Activated T-cell treated with anti-CD3 and anti-CD28 coated beads, Interleukin-2, amount 50 U/mL, for 72 hours (primary cell): ENCODE measurements at regions not wholly inside any gene's neighbourhood (a gene's known extent, or its start where the extent isn't known, plus 50 kb on each side); places are given as distances from the start of the nearest gene placed in this dataset.
"Not testable (repeated sequence)": the region's sequence is repeated elsewhere in the genome, so short reads cannot be mapped to it uniquely, and the experiment has no call there.

Source experiments
- ATAC-seq, 2 donors: fragments of 150-1000 bp; cut with Tn5 transposase; replicated peaks in 1 of 2; 2 replicates each; pipeline ENCODE4 v1.10.0; 2021; ENCODE audit warnings: moderate library complexity in 2 of 2, mild to moderate bottlenecking in 1 of 2
- DNase-seq, 2 donors: peaks; one replicate each; pipeline ENCODE4 v3.0.0; 2021 to 2022; ENCODE audit warnings: mixed read lengths in 1 of 2
- H3K27ac Mint-ChIP-seq: one replicate; pipeline ENCODE4 v1.8.0; 2022; ENCODE audit warnings: mild to moderate bottlenecking, moderate library complexity, mixed read lengths
- H3K27me3 Mint-ChIP-seq: one replicate; pipeline ENCODE4 v1.8.0; 2022; ENCODE audit warnings: low read depth, mixed read lengths
- H3K36me3 Mint-ChIP-seq, 2 donors: one replicate each; pipeline ENCODE4 v1.8.0; 2022; ENCODE audit warnings: mixed read lengths in 2 of 2, mild to moderate bottlenecking in 1 of 2; ENCODE audit not compliant: insufficient read depth in 2 of 2
- H3K4me1 Mint-ChIP-seq: one replicate; pipeline ENCODE4 v1.8.0; 2022; ENCODE audit warnings: low read depth, mixed read lengths
- H3K4me3 Mint-ChIP-seq, 2 donors: one replicate each; pipeline ENCODE4 v1.8.0; 2022; ENCODE audit warnings: mild to moderate bottlenecking in 2 of 2, mixed read lengths in 2 of 2, moderate library complexity in 2 of 2
- H3K9me3 Mint-ChIP-seq, 2 donors: one replicate each; pipeline ENCODE4 v1.8.0; 2022; ENCODE audit warnings: mixed read lengths in 2 of 2

DNA sequence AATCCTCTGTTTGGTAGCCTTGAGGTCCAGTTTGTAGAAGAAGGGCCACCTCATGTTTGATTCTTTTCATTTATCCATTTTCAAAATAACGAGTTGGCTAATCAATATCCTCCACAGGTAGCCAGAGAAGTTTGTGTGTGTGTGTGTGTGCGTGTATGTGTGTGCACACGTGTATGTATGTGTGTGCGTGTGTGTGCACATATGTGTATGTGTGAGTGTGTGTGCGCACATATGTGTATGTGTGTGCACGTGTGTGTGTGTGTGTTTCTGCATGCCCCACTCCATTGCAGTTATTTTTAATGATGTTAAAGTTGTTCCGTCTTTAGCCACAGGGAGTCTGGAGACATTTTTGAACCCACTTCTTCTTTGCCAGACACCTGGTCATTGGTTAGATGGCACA lies 112.8 kb upstream of the PRKCQ start:
- H3K4me3 Mint-ChIP-seq = no peak overlapping the region
- H3K9me3 Mint-ChIP-seq = no peaks in the 10 kb centered on the region
- no peak for DNase-seq
- peaks cover 22% of the 10 kb centered on the region for H3K27me3 Mint-ChIP-seq
- no peaks in the 10 kb centered on the region for H3K36me3 Mint-ChIP-seq
- no peak overlapping the region for H3K27ac Mint-ChIP-seq
- ATAC-seq = no peak
- H3K4me1 Mint-ChIP-seq = peaks cover 15% of the 10 kb centered on the region

DNA sequence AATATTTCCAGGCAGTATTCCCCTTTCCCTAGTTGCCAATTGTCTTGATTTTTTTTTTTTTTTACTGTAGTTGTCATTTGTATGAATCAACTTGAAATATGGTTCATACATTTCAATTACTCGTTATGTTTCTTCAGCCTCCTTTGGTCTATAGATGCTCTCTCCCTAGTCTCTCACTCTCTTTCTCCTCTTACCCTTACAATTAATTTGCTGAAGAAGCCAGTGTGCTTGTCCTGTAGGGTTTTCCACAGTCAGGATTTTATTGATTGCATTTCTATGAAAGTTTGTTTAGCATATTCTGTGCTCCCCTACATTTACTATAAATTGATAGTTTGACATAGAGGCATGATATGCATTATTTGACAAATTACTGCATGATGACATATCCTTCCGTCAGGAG lies 112.0 kb upstream of the PRKCQ start:
- ATAC-seq (no peak), DNase-seq (no peak)
- H3K27me3 Mint-ChIP-seq = peaks cover 29% of the 10 kb centered on the region
- peaks cover 15% of the 10 kb centered on the region for H3K4me1 Mint-ChIP-seq
- H3K4me3 Mint-ChIP-seq = no peak overlapping the region
- no peak overlapping the region for H3K27ac Mint-ChIP-seq
- H3K36me3 Mint-ChIP-seq = no peaks in the 10 kb centered on the region
- no peaks in the 10 kb centered on the region for H3K9me3 Mint-ChIP-seq

DNA sequence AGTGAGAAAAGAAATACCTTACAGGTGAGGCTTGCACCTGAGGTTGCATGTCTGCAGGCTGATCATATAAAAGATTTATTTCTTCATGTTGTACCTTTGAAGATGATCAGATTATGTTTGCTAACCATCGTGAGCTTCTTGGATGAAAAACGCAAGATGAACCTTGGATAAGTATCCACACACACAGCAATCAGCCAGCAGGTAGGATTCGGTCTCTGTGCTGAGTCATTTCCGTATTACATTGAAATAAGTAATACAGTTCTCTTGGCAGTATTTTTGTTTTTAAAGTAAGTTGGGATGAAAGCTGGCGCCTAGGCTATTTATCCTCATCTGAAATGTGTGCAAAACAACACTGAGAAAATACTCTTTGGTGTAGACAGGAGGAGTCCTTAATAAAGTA lies 109.0 kb upstream of the PRKCQ start:
- H3K4me3 Mint-ChIP-seq = no peak overlapping the region
- no peaks in the 10 kb centered on the region for H3K4me1 Mint-ChIP-seq
- no peak for ATAC-seq
- H3K36me3 Mint-ChIP-seq = no peaks in the 10 kb centered on the region
- no peak for DNase-seq
- peaks cover 28% of the 10 kb centered on the region for H3K27me3 Mint-ChIP-seq
- H3K9me3 Mint-ChIP-seq = no peaks in the 10 kb centered on the region
- no peak overlapping the region for H3K27ac Mint-ChIP-seq

DNA sequence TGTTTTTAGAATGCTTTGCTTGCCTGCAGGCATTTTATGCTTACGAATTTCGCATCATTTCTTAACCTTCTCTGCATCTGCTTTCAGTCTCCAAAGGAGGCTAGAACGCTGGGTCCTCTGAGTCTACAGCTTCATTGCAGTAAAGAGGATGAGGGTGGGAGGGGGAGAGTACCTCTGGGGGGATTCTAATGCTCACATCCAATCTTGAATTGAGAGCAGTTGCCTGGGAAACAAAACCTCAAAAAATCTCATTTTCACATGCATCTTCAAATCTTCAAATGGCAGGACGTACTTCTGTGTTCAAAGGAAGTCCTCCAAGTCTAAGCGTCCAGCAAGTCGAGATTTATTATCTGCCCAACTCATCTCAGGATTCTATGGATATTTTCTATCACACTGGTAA lies 100.7 kb upstream of the PRKCQ start:
- ATAC-seq (no peak), DNase-seq (no peak)
- Mint-ChIP-seq H3K36me3 (no peaks in the 10 kb centered on the region), H3K4me1 (peaks cover 11% of the 10 kb centered on the region), H3K27me3 (peaks cover 25% of the 10 kb centered on the region), H3K9me3 (no peaks in the 10 kb centered on the region), H3K27ac (no peak overlapping the region), H3K4me3 (no peak overlapping the region)

DNA sequence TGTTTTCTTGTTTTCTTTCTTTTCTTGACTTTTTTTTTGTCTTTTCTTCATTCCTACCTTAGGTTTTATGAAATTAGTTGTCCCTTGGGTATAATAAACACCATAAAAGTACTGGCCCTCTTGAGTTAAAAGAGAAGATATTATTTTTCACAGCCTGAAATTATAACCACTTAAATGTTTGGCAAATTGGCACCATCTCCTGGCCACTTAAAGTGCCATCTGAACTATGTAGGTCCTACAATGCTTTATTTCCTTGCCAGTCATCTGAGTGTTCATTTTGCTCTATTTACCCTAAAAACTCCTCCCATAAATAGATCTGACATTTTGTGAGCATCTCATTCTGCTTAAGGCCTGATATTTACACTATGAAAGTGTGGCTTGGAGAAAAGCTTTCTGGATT lies 98.9 kb upstream of the PRKCQ start:
- Mint-ChIP-seq H3K27ac (no peak overlapping the region), H3K4me1 (peaks cover 11% of the 10 kb centered on the region), H3K36me3 (no peaks in the 10 kb centered on the region), H3K9me3 (no peaks in the 10 kb centered on the region), H3K4me3 (no peak overlapping the region), H3K27me3 (peaks cover 30% of the 10 kb centered on the region)
- no peak for DNase-seq
- ATAC-seq = no peak

DNA sequence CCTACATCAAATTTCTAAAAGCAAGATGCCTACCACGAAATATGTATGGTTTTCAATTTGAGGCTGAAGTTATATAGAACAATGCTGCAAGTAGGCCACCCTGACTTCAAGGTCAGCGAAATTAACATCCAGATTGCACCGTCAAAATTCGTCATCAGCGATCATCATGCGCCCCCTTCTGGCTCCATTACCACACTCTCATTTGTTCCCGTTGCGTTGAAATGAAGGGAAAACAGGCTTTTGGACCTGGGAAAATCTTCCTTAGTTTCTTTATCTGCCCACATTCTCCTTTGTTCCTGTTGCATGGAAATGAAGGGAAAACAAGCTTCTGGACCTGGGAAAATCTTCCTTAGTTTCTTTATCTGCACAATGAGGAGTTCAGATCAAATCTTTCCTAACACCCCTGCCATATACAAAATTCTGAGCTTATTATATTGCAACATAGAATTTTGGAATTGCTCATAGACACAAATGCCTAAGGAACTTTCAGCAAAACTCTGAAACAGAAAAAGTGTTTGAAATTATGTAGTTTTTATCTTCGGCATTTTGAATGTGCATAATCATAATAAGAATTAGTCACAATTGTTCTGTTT lies 98.2 kb upstream of the PRKCQ start:
- Mint-ChIP-seq H3K4me1 (peaks cover 11% of the 10 kb centered on the region), H3K36me3 (no peaks in the 10 kb centered on the region), H3K9me3 (no peaks in the 10 kb centered on the region), H3K27ac (no peak overlapping the region), H3K27me3 (peaks cover 26% of the 10 kb centered on the region), H3K4me3 (peak overlapping the region in 1 of 2 donors; percentile 65)
- DNase-seq (peak; percentile 62 to 73), ATAC-seq (peak in 1 of 2 donors; percentile 64)

DNA sequence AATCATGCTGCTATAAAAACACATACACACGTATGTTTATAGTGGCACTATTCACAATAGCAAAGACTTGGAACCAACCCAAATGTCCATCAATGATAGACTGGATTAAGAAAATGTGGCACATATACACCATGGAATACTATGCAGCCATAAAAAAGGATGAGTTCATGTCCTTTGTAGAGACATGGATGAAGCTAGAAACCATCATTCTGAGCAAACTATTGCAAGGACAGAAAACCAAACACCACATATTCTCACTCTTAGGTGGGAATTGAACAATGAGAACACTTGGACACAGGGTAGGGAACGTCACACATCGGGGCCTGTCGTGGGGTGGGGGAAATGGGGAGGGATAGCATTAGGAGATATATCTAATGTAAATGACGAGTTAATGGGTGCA lies 97.1 kb upstream of the PRKCQ start:
- Mint-ChIP-seq H3K4me1 (peaks cover 11% of the 10 kb centered on the region), H3K27me3 (peaks cover 25% of the 10 kb centered on the region)
- ATAC-seq, H3K9me3 Mint-ChIP-seq, H3K4me3 Mint-ChIP-seq, H3K36me3 Mint-ChIP-seq, H3K27ac Mint-ChIP-seq, DNase-seq: not testable (repeated sequence)

DNA sequence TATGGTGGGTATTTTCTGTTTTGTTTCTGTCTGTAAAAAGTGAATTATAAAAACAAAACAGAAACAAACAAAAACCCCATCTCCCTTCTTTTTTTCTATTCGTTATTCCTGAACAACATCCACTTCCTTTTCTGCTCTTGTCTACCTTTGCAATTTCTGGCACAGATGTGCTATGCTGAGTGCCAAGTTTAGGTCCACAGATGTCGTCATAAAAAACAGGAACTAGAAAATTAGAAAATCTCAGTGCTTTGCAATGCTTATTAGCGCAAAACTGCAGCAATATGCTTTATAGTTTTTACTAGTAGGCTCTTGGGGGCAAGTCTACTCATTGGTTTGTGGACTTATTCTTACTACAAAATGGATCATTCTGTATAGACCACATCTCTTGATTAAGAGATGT lies 94.2 kb upstream of the PRKCQ start:
- H3K36me3 Mint-ChIP-seq = no peaks in the 10 kb centered on the region

DNA sequence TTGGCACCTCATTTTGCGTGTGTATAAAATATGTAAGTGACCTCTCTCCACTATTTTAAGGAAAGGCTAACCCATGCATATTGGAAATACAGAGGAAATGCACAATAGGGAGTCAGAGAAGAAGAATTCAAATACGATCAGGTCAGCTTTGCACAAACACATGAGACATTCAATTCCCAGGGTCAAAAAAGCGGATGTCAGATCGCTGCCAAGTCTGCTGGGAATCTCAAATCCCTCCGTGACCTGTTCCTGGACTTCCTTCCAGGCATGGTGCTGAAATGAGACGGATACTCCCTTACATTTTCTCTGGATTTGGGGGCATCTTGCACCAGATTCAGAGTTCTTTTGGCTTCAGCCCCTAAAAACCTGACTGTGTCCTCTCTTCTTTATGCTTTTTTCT lies 91.9 kb upstream of the PRKCQ start:
- no peak for ATAC-seq
- peaks cover 8% of the 10 kb centered on the region for H3K4me1 Mint-ChIP-seq
- peaks cover 5% of the 10 kb centered on the region for H3K27me3 Mint-ChIP-seq
- no peaks in the 10 kb centered on the region for H3K36me3 Mint-ChIP-seq
- H3K4me3 Mint-ChIP-seq = no peak overlapping the region
- no peak for DNase-seq
- H3K27ac Mint-ChIP-seq = no peak overlapping the region
- H3K9me3 Mint-ChIP-seq = no peaks in the 10 kb centered on the region

More for the DNA sequence above, 94.2 kb upstream of the PRKCQ start:
- no peaks in the 10 kb centered on the region for H3K9me3 Mint-ChIP-seq
- DNase-seq (no peak), ATAC-seq (no peak)
- H3K27me3 Mint-ChIP-seq = peaks cover 18% of the 10 kb centered on the region
- peaks cover 11% of the 10 kb centered on the region for H3K4me1 Mint-ChIP-seq
- no peak overlapping the region for H3K4me3 Mint-ChIP-seq
- no peak overlapping the region for H3K27ac Mint-ChIP-seq

DNA sequence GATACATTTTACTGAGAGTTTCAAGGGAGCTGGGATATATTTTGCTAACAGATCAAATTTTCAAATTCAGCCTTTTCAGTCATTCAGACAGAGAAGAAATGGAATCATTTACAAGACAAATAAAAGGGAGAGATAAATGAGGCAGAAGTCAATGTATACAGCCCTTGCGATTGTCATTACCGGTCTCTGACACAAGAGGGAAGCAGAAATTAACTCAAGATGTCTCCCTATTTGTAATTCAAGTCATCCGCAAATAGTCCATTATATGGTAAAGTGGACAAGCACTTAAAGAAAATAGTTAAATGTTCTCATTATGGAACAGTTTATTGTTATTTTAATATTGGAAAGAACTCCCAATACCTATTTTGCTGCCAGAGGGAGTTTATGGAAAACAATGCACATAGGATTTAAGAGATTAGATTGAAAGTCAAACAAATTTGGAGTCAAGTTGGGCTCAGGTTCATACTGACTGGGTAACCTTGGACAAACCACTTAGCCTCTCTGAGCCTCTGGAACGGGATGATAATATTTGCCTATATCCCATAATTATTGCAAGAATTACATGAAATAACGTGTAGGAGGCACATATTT lies 89.3 kb upstream of the PRKCQ start:
- no peaks in the 10 kb centered on the region for H3K36me3 Mint-ChIP-seq
- peaks cover 3% of the 10 kb centered on the region for H3K27me3 Mint-ChIP-seq
- H3K4me1 Mint-ChIP-seq = peaks cover 28% of the 10 kb centered on the region
- no peak overlapping the region for H3K27ac Mint-ChIP-seq
- no peak for DNase-seq
- H3K9me3 Mint-ChIP-seq = no peaks in the 10 kb centered on the region
- H3K4me3 Mint-ChIP-seq = no peak overlapping the region
- no peak for ATAC-seq

DNA sequence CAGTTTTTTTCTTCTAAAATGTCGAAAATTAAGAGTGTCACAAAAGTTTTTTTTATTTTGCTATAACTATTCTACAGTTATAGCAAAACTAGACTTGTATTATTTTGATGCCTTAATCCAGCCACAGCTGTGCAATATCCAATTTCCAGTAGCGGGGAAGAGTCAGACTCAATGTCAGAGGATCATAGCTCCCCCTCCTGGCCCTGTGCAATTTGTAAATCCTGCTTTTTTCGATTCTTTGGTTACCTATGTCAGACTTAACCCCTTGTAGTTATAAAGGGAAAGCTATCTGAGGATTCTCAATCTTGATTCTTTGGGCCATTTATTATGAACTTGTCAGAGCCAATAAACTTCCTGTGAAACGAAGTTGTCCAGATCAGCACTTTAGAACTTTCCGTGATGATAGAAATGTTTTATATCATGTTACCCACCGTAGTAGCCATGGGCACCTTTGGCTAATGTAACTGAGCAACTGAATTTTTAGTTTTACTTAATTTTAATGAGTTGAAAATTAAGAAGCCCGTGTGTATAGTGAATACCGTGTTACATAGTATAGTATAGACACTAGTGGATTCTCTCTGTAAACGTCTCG lies 87.7 kb upstream of the PRKCQ start:
- no peak for ATAC-seq
- DNase-seq = peak; percentile 41 to 44
- Mint-ChIP-seq H3K36me3 (no peaks in the 10 kb centered on the region), H3K4me3 (no peak overlapping the region), H3K27me3 (no peaks in the 10 kb centered on the region), H3K4me1 (peaks cover 28% of the 10 kb centered on the region), H3K9me3 (no peaks in the 10 kb centered on the region), H3K27ac (no peak overlapping the region)

DNA sequence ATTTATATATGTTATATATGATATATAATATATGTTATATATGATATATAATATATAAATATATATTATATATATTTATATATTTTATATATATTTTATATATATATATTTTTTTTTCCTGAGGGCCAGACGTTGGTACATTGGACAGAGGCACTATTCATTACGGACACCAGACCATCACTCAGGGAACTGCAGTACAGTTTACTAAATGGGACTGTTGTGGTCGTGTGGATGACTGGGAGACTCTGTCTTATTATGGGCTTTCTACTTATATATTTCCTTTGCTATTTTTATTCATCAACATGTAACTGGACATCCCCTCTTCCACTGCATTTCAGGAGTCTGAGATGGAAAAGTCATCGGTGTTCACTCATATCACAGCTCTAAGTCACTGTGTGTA lies 87.1 kb upstream of the PRKCQ start:
- ATAC-seq (no peak), DNase-seq (no peak)
- Mint-ChIP-seq H3K27me3 (no peaks in the 10 kb centered on the region), H3K27ac (no peak overlapping the region), H3K9me3 (no peaks in the 10 kb centered on the region), H3K36me3 (no peaks in the 10 kb centered on the region), H3K4me3 (no peak overlapping the region), H3K4me1 (peaks cover 28% of the 10 kb centered on the region)

DNA sequence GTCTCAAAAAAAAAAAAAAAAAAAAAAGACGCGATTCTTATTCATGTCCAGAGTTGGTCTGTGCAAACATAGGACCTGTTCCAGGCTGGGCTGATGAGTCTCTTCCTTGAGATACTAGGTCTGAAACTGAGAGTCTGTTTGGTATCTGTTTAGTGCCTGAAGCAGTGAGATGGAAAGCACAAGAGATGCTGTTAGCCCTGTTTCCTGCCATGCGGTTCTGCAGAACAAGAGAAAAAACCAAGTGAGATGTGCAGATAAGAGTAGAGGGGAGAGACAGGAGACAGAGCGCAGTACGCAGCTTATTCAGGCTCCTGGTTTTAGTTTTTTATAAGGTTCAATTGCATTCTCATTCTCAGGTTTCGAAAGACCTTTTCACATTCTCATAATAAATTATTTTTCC lies 85.8 kb upstream of the PRKCQ start:
- ATAC-seq (peak; percentile 98 to 99), DNase-seq (peak; percentile 56 to 58)
- Mint-ChIP-seq H3K27ac (no peak overlapping the region), H3K27me3 (no peaks in the 10 kb centered on the region), H3K9me3 (no peaks in the 10 kb centered on the region), H3K4me1 (peaks cover 28% of the 10 kb centered on the region), H3K4me3 (peak overlapping the region; percentile 0 to 57), H3K36me3 (no peaks in the 10 kb centered on the region)

DNA sequence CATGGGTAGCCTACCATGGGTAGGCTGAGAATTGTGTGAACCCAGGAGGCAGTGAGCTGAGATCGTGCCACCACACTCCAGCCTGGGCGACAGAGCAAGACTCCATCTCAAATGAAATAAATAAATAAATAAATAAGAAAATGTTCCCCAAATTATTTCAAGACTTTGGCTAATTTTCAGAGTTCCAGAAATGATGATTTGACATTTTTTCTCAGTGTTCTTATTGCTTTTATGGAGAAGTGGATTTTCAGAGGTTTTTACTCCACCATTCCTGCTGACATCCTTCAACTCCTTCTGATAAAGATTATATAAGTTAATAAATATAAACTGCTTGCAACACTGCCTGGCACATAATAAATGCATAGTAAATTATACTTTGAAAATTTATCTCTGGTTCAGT lies 80.4 kb upstream of the PRKCQ start:
- H3K36me3 Mint-ChIP-seq = peaks cover 0 to 3% of the 10 kb centered on the region in 2 donors
- ATAC-seq (no peak), DNase-seq (no peak)
- H3K4me3 Mint-ChIP-seq = no peak overlapping the region
- H3K9me3 Mint-ChIP-seq = no peaks in the 10 kb centered on the region
- H3K4me1 Mint-ChIP-seq = peaks cover 13% of the 10 kb centered on the region
- no peaks in the 10 kb centered on the region for H3K27me3 Mint-ChIP-seq
- H3K27ac Mint-ChIP-seq = no peak overlapping the region
